ENCODE measurements at regions not wholly inside any gene's neighbourhood (a gene's known extent, or its start where the extent isn't known, plus 50 kb on each side); places are given as distances from the start of the nearest gene placed in this dataset.

DNA sequence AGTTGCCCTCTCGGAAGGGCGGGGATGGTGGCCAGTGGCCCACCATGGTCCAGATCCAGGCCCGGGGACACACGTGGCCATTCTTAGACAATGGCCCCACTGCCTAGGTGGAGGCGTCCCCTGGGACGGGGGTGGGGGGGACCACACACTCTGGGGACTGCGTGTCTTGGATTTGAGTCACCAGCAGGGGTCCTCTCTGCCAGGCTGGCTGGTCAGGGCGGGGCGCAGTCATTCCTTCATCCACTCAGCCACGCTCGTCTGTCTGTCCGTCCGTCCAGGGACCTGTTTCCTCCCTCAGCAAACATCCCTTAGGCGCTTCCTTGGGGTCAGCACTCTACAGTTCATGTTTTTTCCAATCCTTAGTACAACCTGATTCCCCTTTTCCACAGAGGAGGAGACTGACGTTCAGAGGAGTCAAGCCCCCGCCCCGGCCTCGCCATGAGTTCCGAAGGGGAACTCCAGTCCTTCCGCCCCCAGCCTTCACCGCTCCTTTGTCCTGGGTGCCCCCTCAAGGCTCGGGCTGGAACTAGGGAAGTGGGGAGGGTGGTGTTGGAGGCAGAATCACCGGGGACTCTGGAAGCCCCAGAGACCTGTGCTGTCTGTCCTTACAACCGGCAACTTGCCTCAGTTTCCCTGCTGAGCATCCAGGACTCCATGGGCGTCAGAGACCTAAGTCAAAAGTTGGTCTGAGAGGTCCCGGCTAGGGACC lies 276.6 kb upstream of the MVB12B start:
- Histone ChIP-seq H3K27me3 (ENCODE audit: insufficient read depth, poor library complexity, severe bottlenecking) (no peaks in the 10 kb centered on the region), H3K27ac (replicated peaks) (no peak overlapping the region), H3K4me3 (replicated peaks; ENCODE audit: insufficient read depth, low read length) (no peak overlapping the region)
- DNase-seq (ENCODE audit: low read depth in 1 of 2, low spot score in 1 of 2) = no peak
- TF ChIP-seq CTCF (IDR thresholded peaks at IDR 0.05; ENCODE audit: insufficient read depth, low read length) (no peak), POLR2AphosphoS5 (IDR thresholded peaks at IDR 0.05; ENCODE audit: low read depth) (no peak), GABPA (IDR thresholded peaks at IDR 0.05; ENCODE audit: low read depth) (no peak), SPI1 (IDR thresholded peaks at IDR 0.05; ENCODE audit: borderline replicate concordance, low read depth) (no peak)
- TF ChIP-seq, protein P1, sequence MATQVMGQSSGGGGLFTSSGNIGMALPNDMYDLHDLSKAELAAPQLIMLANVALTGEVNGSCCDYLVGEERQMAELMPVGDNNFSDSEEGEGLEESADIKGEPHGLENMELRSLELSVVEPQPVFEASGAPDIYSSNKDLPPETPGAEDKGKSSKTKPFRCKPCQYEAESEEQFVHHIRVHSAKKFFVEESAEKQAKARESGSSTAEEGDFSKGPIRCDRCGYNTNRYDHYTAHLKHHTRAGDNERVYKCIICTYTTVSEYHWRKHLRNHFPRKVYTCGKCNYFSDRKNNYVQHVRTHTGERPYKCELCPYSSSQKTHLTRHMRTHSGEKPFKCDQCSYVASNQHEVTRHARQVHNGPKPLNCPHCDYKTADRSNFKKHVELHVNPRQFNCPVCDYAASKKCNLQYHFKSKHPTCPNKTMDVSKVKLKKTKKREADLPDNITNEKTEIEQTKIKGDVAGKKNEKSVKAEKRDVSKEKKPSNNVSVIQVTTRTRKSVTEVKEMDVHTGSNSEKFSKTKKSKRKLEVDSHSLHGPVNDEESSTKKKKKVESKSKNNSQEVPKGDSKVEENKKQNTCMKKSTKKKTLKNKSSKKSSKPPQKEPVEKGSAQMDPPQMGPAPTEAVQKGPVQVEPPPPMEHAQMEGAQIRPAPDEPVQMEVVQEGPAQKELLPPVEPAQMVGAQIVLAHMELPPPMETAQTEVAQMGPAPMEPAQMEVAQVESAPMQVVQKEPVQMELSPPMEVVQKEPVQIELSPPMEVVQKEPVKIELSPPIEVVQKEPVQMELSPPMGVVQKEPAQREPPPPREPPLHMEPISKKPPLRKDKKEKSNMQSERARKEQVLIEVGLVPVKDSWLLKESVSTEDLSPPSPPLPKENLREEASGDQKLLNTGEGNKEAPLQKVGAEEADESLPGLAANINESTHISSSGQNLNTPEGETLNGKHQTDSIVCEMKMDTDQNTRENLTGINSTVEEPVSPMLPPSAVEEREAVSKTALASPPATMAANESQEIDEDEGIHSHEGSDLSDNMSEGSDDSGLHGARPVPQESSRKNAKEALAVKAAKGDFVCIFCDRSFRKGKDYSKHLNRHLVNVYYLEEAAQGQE (IDR thresholded peaks at IDR 0.05; ENCODE audit: insufficient replicate concordance, low read depth) = no peak

- no peak overlapping the region for H3K4me3 ChIP-seq (replicated peaks; ENCODE audit: insufficient read depth, low read length)
- no peak for DNase-seq (ENCODE audit: low read depth in 1 of 2, low spot score in 1 of 2)
- no peak for TF ChIP-seq SPI1 (IDR thresholded peaks at IDR 0.05; ENCODE audit: borderline replicate concordance, low read depth)
- TF ChIP-seq CTCF (IDR thresholded peaks at IDR 0.05; ENCODE audit: insufficient read depth, low read length) = no peak
- no peak for TF ChIP-seq GABPA (IDR thresholded peaks at IDR 0.05; ENCODE audit: low read depth)
- H3K27me3 ChIP-seq (ENCODE audit: insufficient read depth, poor library complexity, severe bottlenecking) = no peaks in the 10 kb centered on the region
- no peak overlapping the region for H3K27ac ChIP-seq (replicated peaks)
These were observed 276.0 kb upstream of the MVB12B start for GRCh38 chr9:126050605-126050990.

DNA sequence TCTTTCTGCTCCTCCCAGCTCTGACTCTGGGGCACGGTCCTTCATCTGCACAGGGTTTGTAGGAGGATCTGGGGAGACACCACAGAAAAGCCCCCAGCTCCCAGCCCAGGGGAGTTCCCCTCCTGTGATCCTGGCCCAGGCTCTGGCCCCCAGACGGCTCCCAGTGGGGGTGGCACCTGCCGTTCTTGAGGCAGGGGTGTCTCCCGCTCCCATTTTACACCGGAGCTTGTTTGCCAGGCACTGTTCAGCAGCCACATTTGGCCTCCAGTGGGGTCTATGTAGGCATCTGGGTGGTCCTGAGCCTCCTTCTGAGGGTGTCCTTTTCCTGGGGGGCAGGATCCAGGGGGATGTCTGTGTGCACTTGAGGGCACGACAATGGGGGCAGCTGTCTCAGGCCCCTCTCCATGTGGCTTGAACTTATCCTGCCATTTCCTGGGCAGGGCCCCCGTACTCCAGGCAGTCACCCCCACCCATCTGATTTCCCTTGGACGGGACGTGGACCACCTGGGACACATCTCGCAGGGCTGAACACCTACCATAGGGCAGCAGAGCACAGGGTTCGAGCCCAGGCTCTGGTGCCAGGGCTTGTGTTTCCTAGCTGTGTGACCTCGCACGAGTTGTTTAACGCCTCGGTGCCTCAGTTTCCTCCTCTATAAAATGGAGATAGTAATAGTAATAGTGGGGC lies 275.0 kb upstream of the MVB12B start:
- no peak overlapping the region for H3K27ac ChIP-seq (replicated peaks)
- DNase-seq (ENCODE audit: low read depth in 1 of 2, low spot score in 1 of 2) = no peak
- no peaks in the 10 kb centered on the region for H3K27me3 ChIP-seq (ENCODE audit: insufficient read depth, poor library complexity, severe bottlenecking)
- H3K4me3 ChIP-seq (replicated peaks; ENCODE audit: insufficient read depth, low read length) = no peak overlapping the region
- TF ChIP-seq CTCF (IDR thresholded peaks at IDR 0.05; ENCODE audit: insufficient read depth, low read length) = no peak
- TF ChIP-seq SPI1 (IDR thresholded peaks at IDR 0.05; ENCODE audit: borderline replicate concordance, low read depth) = no peak
- no peak for TF ChIP-seq POLR2AphosphoS5 (IDR thresholded peaks at IDR 0.05; ENCODE audit: low read depth)
- no peak for TF ChIP-seq GABPA (IDR thresholded peaks at IDR 0.05; ENCODE audit: low read depth)
- TF ChIP-seq, protein P1 (IDR thresholded peaks at IDR 0.05; ENCODE audit: insufficient replicate concordance, low read depth) = no peak

All from HL-60 (cell line).